ENCODE measurements at regions not wholly inside any gene's neighbourhood (a gene's known extent, or its start where the extent isn't known, plus 50 kb on each side); places are given as distances from the start of the nearest gene placed in this dataset.

GRCh38 chr22:27226666-27227065 is 569.3 kb downstream of the MIAT start:
- no peak for TF ChIP-seq CTCF (conservative IDR thresholded peaks at IDR 0.05; ENCODE audit: low read depth, low read length)
- DNase-seq (ENCODE audit: low read depth): no peak
- H3K4me3 ChIP-seq (ENCODE audit: low read length): no peak overlapping the region

DNA sequence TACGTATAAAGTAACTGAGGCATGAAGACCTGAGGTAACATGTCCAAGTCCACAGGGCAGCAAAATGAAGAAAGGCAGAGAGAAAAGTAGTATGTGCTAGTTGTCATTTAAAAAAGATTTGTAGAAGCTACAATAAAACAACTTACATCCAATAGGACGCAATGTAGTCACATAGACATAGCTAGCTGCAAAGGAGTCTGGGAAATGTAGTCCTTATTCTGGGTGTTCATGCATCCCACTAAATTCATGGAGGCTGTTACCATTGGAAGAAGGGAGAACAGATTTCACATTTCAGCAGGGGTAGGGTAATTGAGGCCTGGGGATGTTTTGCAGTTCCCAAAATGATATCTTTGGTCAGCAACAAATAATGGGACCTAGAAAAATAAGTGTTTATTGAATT is 571.4 kb downstream of the MIAT start:
- DNase-seq (ENCODE audit: low read depth): no peak
- H3K4me3 ChIP-seq (ENCODE audit: low read length): no peak overlapping the region
- no peak for TF ChIP-seq CTCF (conservative IDR thresholded peaks at IDR 0.05; ENCODE audit: low read depth, low read length)

DNA sequence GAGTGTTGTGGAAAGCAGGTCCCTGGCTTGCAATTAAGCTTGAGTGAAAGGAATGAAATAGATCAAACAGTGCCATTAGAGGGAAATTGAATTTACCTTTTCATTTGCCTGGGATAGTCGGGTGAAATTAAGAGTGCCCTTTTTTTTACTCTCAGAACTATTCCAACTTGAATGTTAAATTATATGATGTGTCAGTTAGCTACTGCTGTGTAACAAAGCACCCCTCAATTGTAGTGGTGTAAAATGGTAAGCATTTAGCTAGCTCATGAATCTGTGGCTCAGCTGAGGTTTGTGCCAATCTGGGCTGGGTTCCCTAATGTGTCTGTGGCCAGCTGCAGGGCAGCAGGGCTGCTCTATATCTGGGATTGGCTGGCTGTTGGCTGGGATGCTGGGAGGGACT is 571.4 kb downstream of the MN1 start:
- no peak for DNase-seq (ENCODE audit: low read depth)
- H3K4me3 ChIP-seq (ENCODE audit: low read length): no peak overlapping the region
- no peak for TF ChIP-seq CTCF (conservative IDR thresholded peaks at IDR 0.05; ENCODE audit: low read depth, low read length)

DNA sequence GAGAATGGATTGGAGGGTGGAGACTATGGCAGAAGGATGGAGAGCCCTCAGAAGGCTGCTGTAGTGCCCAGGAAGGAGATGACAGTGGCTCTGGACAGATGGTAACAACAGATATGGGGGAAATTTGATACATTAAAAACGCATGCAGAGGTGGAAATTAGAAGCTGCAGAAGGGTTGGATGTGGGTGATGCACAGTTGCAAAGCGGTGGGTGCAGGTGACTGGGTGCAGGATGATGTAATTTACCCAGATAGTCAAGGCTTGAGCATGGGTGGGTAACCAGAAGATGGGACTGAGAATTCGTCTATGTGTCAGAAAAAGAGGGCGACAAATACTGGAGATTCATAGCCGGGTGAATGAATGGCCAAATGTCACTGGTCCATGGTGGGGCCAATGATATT is 570.3 kb downstream of the MN1 start:
- TF ChIP-seq CTCF (conservative IDR thresholded peaks at IDR 0.05; ENCODE audit: low read depth, low read length): no peak

DNA sequence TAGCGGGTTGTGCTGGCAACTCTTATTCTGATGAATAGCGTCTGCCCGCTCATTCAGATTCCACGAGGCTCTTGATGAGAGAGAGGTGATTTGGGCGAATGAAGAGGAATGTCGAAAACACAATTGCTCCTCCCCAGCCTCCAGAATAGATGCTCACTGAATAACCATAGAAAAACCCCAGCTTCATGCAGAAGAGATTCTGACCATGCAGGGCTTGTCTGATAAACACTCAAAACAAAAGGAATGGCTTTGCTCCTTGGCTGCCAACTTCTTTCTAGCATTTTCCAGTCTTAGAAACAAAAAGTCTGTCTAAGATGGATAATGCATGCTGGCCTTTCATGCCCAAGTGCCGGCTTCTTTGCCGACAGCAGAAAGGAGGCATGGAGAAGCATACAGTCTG is 569.5 kb downstream of the MN1 start:
- no peak for TF ChIP-seq CTCF (conservative IDR thresholded peaks at IDR 0.05; ENCODE audit: low read depth, low read length)
- no peak overlapping the region for H3K4me3 ChIP-seq (ENCODE audit: low read length)
- DNase-seq (ENCODE audit: low read depth): no peak

More for the DNA sequence above, 570.3 kb downstream of the MN1 start:
- H3K4me3 ChIP-seq (ENCODE audit: low read length): no peak overlapping the region
- DNase-seq (ENCODE audit: low read depth): no peak

- H3K4me3 ChIP-seq (ENCODE audit: low read length): no peak overlapping the region
- DNase-seq (ENCODE audit: low read depth): no peak
- no peak for TF ChIP-seq CTCF (conservative IDR thresholded peaks at IDR 0.05; ENCODE audit: low read depth, low read length)
Measured at GRCh38 chr22:27237080-27237741, 564.3 kb downstream of the MN1 start.

DNA sequence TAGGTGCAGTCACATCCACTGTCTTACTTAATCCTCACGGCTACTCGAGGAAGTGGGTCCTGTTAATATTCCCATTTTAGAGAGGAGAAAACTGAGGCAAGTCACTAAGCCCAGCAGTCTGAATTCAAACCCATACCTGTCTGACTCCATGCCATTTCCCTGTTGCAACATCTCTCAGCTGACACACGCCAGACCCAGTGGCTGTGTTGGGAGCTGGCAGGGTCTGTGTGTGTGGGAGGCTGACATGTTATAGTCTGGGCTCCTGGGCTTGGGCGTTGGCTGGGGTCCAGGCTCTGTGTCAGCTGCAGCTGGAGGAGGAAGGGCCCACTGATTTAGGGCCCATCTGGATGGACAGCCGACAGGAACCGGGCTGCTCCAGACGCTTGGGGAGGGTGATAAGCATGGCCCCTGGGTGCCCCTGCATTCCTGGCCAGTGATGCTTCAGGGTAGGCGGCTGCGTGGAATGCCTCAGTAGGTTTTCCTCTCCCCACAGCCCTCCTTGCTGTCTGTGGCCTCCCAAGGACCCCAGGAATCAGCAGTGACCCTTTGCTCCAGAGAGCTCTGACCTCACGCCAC is 562.5 kb downstream of the MN1 start:
- no peak for TF ChIP-seq CTCF (conservative IDR thresholded peaks at IDR 0.05; ENCODE audit: low read depth, low read length)
- H3K4me3 ChIP-seq (ENCODE audit: low read length): no peak overlapping the region
- DNase-seq (ENCODE audit: low read depth): peak; percentile 96
